Fibroblast of skin of left biceps (primary cell): ENCODE measurements at regions not wholly inside any gene's neighbourhood (a gene's known extent, or its start where the extent isn't known, plus 50 kb on each side); places are given as distances from the start of the nearest gene placed in this dataset.
A peak's percentile ranks its signal among the peaks of the same experiment; 100 is the strongest.
"Not testable (repeated sequence)": the region's sequence is repeated elsewhere in the genome, so short reads cannot be mapped to it uniquely, and the experiment has no call there.

ENCODE experiments used
- DNase-seq, 2 experiments: peaks; one replicate each; pipeline ENCODE4 v3.0.0-alpha.2; 2013; ENCODE audit warnings: low read depth in 2 of 2

- no peak for DNase-seq
Measured at GRCh38 chr1:232859216-232859615, 54.0 kb downstream of the MAP10 start.

- DNase-seq: no peak
Measured at GRCh38 chr1:232861107-232861506, 55.9 kb downstream of the MAP10 start.

GRCh38 chr1:232863544-232864275 is 58.5 kb downstream of the MAP10 start:
- no peak for DNase-seq

- no peak for DNase-seq
Measured at GRCh38 chr1:232865102-232865931, 60.1 kb downstream of the MAP10 start.

- peak; percentile 79 to 81 for DNase-seq
Measured at GRCh38 chr1:232868793-232869491, 63.7 kb downstream of the MAP10 start.

GRCh38 chr1:232871291-232871969 is 66.2 kb downstream of the MAP10 start:
- DNase-seq: not testable (repeated sequence)

GRCh38 chr1:232872284-232872683 is 67.1 kb downstream of the MAP10 start:
- DNase-seq: no peak

GRCh38 chr1:232872738-232873137 is 67.5 kb downstream of the MAP10 start:
- DNase-seq: no peak

- DNase-seq: no peak
Measured at GRCh38 chr1:232873412-232873811, 68.2 kb downstream of the MAP10 start.

GRCh38 chr1:232873931-232874330 is 68.7 kb downstream of the MAP10 start:
- no peak for DNase-seq

- DNase-seq: no peak
Measured at GRCh38 chr1:232875536-232875935, 70.3 kb downstream of the MAP10 start.

- DNase-seq: no peak
Measured at GRCh38 chr1:232876506-232877364, 71.5 kb downstream of the MAP10 start.

- DNase-seq: no peak
Measured at GRCh38 chr1:232877365-232878028, 72.3 kb downstream of the MAP10 start.

GRCh38 chr1:232878086-232878485 is 72.3 kb upstream of the NTPCR start:
- DNase-seq: no peak

GRCh38 chr1:232880354-232880753 is 70.1 kb upstream of the NTPCR start:
- DNase-seq: no peak

GRCh38 chr1:232883992-232884661 is 66.3 kb upstream of the NTPCR start:
- no peak for DNase-seq

- no peak for DNase-seq
Measured at GRCh38 chr1:232886271-232886670, 64.1 kb upstream of the NTPCR start.

- DNase-seq: no peak
Measured at GRCh38 chr1:232890340-232890943, 60.0 kb upstream of the NTPCR start.

- DNase-seq: peak; percentile 77 to 80
Measured at GRCh38 chr1:232891071-232891470, 59.3 kb upstream of the NTPCR start.
